ENCODE measurements at regions not wholly inside any gene's neighbourhood (a gene's known extent, or its start where the extent isn't known, plus 50 kb on each side); places are given as distances from the start of the nearest gene placed in this dataset.

DNA sequence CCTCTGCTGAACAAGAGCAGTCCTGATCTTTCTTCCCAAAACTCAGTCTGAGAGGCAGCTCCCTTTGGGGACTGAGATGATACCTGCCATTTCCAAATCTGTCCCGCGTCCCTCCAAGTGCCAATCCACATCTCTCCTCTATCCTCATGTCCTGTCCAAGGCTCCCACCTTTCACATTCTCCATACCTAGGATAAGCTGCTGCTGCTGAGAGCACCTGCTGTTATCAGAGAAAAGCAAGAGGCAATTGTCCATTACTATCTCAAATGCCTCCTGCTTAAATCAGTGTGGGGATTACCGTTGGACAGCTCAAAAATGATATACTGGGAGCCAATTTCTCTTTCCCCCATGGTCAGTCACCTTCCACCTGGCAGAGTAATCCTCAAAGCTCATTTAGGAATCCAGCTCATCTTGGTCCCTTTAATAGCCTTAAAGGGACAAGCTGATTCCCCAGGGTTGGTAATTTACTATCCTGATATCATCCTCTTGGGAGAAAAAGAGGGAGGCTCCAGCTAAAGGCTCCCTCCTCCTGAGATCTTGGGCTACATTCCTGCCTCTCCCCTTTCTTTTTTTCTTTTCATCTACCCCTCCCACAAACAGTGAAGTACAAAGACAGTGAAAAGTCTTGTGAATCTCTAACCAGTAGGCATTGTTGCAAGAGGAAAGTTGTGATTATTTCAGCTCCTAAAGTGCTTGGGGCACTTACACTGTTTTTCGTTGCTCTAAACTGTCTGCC, 278.1 kb upstream of the CAMK1G start:
- no peak for TF ChIP-seq CTCF (conservative IDR thresholded peaks at IDR 0.05)
- no peak for TF ChIP-seq EZH2 (IDR thresholded peaks at IDR 0.05; ENCODE audit: low read depth)

All from PC-9 (cell line).